ENCODE measurements at regions not wholly inside any gene's neighbourhood (a gene's known extent, or its start where the extent isn't known, plus 50 kb on each side); places are given as distances from the start of the nearest gene placed in this dataset.
"Not testable (repeated sequence)": the region's sequence is repeated elsewhere in the genome, so short reads cannot be mapped to it uniquely, and the experiment has no call there.

DNA sequence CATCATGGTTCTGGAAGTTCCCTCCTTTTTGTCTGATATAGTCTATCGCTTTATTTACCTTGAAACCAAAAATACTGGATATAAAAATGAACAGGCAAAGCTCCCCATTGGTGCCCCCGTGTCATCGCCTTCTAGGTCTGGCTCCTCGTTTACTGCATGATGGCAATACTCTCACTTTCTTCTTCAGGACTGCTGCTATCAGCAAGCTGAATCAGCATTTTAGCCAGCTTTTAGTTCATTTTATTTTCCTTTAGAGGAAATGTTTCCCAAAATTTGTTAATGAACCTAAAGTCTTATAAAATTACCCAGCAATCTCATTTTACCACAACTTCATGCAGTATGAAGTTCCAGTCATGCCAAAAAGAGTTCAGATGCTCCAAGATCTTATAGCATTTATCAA lies 80.5 kb downstream of the ZIC3 start:
- no peak for DNase-seq

DNA sequence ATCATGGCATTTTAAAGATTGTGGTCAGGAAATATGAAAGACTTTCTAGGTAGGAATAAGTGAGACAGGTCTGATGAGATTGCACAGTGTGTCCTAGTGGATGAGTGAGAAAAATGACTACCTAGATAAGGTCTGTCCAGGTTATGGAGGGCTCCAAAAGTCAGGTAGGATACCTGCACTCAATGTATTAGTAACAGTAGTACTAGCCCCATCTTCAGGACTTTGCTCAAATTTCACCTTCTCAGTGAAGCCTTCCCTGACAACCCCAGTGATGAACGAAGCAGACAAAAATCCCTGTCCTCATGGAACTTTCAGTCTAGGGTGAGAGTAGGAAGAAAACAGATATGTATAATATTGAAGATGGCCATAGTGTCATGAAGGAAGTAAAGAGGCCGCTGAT lies 85.7 kb downstream of the ZIC3 start:
- DNase-seq: no peak

DNA sequence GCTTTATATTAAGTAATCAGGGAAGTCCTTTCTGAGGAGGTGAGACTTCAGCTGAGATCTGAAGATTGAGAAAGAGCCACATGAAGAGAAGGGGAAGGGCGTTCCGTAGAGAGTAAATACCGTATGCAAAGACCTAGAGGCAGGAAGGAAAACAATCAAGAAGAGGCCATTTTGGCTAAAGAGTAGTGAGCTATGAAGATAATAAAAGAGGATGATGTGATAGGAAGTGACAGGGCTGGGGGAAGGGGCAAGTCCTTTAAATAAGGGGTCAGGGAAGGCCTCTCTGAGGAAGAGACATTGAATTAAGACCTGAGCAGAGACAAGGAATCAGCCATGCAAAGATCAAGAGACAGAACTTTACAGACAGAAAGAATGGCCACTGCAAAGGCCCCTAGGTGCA lies 86.2 kb downstream of the ZIC3 start:
- no peak for DNase-seq

DNA sequence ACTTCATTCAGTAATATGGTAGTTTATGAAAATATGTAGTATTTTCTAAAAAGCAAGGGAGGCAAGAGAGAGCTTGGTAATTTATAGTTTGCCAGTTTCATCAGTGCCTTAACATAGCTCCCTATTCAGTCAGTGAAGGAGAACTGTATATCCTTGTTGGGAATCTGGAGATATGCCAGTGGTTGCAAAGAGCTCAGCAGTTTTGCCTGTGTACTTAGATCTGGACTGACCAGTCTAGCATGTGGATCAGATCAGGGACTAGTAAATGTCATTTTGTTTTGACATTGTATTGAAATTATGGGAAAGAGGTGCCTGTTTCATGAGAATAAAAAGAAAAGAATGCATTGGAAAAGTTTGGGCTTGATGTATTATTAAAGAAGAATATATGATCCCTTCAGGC lies 88.6 kb downstream of the ZIC3 start:
- DNase-seq: no peak

DNA sequence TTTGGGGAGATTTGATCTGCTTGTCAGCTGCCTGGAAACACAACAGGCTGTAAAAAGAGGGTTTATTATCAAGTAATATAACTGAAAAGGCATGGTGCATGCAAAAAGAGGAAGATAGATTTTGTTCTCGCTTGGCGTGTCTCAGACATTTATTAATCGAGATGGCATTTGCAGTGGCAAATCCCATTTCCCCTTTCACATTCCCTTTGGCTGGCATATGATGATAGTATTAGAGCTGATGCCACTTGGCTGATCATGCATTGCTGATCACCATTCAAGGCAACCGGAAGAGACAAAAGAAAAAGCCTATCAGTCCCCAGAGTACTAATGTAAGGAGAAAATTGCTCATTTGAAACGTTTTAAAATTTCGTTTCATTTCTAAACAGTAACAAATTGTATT lies 101.8 kb downstream of the ZIC3 start:
- no peak for DNase-seq

DNA sequence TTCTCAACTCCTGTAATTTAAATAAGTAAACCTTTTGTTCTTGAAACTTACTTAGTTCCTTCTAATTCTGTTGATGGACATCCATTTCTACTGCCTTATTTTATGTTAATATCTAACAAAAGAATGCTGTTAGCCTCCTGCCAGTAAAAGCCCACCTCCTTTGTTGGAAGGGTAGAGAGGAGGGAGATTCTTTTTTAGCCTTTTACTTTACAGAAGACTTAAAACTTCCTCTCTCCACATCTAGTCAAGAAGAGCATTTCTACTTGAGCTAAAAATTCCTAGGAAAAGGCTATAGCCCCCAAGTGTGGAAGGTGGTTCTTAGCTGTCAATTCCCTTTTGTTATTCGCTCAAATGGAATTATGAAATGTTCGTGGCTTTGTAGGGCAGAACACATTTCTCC lies 118.7 kb downstream of the ZIC3 start:
- DNase-seq: no peak

DNA sequence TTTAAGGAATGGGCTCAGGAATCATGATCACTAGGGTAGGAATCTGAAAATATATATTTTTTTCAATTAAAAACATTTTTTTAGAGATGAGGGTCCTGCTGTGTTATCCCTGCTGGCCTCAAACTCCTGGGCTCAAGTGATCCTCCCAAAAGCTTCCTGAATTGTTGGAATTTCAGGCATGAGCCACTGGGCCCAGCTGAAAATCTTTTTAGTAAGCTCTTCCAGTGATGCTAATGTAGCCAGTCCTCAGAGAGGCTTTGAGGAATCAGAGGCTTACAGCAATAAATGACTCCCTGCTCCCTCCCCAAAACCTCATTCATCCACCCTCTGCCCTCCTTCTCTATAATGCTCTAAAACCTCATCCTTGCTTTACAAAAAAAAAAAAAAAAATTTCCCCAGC lies 129.5 kb downstream of the ZIC3 start:
- no peak for DNase-seq

DNA sequence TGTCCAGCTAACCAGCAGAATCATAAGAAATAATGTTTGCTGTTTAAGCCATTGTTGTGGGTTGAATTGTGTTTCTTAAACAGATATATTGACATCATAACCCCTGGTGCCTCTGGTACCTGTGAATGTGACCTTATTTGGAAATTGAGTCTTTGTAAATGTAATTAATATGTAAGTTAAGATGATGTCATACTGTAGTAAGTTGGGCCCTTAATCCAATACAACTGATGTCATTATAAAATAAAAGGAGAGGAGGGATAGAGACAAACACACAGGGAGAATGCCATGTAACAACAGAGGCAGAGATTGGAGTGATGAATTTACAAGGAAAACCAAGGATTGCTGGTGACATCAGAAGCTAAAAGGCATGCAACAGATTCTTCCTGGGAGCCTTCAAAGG lies 141.4 kb downstream of the ZIC3 start:
- DNase-seq: no peak

DNA sequence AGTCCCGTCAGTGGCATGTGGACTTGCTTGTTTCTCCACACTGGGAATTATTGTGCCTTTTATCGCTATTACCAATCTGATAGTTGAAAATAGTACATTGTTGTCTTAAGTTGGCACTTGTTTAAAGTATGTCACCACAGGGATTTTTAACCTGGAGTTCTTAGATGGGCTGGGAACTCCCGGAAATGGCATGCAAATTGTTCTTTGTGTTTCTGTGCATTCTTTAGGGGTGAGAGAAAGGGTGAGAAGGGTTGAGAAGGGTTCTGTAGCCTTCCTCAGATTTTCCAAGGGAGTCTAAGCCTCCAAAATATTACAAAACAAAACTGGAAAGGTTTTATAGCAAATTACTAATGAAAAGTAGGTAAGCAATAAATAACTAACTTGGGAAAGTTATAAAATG lies 176.9 kb downstream of the ZIC3 start:
- no peak for DNase-seq

DNA sequence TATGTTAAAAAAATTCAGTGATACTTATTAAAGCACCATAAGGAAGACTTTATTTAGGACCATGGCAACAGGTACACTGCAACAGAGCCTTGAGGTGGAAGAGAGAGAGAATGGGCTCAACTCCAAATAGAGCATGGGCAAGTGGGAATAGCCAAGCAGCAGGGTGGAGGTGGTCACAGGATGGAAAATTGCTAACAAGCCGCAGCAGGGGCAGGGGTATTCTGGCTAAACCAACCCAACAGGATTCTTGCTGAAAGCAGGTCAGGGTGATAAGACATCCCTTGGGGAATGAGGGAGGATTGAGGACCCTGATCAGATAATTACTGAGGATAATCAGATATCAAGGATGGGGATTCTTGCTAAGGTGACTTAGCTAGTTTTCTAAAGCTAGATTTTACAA lies 177.5 kb downstream of the ZIC3 start:
- DNase-seq: no peak

DNA sequence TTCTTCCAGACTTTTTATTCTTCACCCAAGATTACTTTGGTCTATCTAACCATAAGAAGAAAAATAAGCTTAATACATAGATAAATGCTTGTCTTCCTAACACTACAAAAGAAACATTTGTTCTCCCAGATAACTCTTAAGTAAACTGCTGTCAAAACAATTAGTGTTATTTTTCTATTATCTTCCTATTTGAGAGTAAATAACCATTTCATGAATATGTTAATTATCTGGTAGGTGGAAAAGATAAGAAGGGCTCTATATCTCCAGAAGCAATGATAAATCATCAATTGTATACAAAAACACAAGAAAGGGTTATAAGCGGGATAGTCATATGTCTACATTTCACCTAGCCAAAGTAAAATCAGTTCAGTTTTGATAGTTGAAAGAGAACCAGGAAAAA lies 180.4 kb downstream of the ZIC3 start:
- DNase-seq: no peak

DNA sequence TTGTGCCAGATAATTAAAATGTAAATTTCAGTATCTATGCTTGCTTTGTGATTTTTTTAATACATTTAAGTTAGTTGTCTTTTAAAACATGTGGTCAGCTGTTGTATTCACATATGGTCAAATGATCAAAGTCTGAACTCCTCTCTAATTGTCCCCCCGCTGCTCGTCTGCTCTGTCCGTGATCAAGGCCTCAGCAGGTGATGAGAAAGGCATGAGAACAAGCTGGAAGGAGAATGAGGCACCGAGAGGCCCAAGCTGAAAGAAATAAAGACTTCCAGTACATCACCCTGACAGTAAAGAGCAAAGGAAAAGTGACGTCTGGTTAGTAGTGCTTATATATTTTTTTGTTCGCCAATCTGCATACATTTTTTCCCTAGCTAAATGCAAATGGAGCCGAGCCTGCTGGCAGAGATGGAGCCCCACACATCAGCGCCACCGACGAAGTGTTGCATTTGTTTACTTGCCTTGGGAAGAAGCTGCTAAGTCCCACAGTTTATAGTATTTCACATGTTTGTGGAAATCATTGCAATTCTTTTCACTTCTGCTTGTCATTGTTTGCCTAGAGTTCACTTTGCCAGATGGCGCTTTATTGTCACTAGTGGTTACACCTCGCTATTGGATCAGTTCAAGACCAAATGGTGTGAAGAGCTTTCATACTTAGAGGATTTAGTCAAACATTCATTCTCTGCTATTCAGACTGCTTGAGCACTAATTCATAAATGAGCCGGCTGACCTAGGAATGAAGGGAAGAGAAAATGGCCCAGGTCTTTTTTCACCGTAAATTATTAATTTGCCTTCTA lies 181.5 kb downstream of the ZIC3 start:
- DNase-seq: no peak

DNA sequence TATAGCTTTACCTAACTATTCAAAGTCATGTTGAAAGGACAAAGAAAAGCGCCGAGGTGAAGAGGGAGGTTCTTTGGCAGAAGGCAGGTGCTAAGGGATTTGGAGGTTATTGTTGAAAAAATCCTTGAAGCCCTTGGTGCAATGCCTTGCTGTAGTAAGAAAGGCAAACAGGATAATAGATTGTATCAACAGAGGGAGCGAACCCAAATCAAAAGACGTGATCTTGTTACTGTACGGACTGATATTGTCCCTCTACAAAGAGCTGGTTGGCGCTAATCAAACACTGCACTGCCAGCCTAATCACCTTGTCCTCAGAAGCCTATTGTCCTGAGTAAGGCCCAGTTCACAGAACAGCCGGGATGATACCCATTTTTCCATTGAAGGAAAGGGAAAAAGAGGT lies 182.9 kb downstream of the ZIC3 start:
- no peak for DNase-seq

DNA sequence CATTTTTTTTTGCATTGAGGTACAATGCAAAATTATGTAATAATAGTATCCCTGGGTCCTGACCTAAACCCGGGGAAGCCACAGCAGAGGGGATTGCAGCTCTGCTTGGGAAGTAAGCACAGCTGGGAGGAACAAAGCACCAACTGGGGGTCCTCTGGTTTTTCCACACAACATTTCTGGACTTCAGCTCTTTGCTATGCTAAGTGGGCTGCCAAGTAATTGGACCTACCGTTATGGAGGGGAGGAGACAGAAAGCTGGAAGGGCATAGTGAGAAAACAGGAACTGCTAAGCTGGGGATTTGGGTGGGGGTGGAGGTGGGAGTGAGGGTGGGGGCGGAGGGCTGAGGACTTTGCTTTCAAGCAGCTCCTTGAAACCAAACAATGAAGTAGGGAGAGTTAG lies 183.3 kb downstream of the ZIC3 start:
- no peak for DNase-seq

DNA sequence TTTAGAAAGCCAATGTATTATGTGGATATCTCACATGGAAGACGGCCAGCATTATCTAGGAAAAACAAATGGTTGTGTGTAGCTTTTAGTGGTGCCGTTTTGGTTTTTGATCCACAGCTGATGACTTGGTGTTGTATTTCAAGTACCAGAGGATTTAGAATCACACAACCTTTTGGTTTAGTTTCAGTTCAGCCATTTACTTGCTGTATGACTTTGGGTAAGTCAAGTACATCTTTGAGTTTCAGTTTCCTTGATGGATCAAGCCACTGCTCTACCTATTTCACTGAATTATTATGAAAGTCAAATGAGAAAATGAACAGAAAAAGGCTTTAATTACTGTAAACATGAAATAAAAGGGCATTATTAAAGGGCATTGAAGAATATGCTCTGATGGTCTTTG lies 205.6 kb downstream of the ZIC3 start:
- DNase-seq: no peak

DNA sequence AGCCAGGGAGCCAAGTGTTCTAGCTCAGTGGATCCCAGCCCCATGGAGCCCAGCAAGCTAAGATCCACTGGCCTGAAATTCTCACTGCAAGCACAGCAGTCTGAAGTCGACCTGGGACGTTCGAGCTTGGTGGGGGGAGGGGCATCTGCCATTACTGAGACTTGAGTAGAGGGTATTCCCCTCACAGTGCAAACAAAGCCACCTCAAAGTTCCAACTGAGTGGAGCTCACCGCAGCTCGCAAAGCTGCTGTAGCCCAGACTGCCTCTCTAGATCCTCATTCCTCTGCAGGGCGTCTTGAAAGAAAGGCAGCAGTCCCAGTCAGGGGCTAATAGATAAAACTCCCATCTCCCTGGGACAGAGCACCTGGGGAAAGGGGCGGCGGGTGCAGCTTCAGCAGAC lies 226.3 kb downstream of the ZIC3 start:
- DNase-seq: no peak

DNA sequence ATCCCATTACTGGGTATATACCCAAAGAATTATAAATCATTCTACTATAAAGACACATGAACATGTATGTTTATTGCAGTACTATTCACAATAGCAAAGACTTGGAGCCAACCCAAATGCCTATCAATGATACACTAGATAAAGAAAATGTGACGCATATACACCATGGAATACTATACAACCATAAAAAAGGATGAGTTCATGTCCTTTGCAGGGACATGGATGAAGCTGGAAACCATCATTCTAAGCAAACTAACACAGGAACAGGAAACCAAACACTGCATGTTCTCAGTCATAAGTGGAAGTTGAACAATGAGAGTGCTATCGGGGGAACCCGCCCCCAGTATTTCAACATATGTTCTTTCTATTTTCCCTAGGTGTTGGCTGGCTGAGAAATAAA lies 232.0 kb downstream of the ZIC3 start:
- not testable (repeated sequence) for DNase-seq

DNA sequence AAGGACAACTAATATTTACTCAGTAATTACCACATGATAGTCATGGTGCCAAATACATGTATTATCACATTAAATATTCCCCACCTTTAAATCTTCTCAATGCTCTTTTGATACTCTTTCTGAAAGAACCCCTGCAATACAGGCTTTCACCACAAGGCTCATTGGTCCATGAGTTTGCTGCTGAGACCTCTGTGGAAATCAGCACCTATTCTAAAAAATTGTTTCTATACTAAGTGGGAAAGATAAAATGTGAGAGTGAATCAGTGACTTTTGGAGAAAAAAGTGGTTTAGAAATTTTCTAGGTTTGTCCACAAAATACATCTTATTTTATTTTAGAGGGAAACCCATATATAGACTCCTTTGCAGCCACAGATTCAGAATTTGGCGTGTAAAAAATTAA lies 257.3 kb downstream of the ZIC3 start:
- DNase-seq: no peak

DNA sequence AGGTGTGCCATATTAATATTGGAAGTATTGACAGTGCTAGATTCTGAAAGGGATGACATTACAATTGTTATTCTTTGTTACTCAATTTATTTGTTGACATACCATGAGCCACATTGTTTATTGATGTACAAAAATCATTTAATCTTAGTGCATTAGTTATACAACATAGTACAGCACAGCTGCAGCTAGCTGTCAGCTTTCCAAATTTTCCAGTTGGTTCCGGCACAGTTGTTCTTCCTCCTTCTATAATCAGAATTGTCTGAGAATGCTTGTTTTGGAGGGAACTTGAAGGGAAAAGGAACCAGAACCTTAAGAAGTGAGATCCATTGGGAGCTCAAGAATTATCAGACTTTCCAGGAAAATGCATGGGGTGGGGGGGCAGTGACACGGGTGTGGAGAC lies 281.4 kb downstream of the ZIC3 start:
- DNase-seq: no peak

DNA sequence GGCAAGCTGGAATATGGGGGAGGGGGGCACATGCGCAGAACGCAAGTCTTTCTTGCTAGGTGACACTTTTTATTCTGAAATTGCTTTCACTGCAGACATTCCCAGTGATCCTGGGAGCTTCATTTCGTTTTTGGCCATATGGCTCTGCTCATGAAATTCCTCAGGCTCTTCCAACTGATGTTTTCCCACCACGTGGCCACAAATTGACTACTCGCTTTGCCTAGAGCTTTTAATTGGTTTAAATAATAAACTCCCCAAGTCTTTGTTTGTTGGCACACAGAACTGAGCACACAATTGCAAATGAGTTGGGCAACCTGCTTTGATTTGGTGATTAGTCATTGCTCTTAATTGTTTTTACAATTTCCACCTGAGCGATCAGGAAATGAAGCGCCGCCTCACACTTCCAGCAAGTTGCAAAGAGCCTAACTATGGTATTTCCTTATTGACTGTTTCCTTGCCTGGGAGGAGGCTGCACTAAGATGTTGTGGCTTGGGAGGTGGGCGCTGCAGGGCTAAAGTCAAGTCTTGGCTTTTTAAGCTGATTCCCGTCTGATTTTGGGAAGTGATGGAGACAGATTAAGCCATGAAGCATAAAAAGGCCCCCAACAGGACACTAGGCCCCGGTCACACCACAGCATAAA lies 282.5 kb downstream of the ZIC3 start:
- no peak for DNase-seq

DNA sequence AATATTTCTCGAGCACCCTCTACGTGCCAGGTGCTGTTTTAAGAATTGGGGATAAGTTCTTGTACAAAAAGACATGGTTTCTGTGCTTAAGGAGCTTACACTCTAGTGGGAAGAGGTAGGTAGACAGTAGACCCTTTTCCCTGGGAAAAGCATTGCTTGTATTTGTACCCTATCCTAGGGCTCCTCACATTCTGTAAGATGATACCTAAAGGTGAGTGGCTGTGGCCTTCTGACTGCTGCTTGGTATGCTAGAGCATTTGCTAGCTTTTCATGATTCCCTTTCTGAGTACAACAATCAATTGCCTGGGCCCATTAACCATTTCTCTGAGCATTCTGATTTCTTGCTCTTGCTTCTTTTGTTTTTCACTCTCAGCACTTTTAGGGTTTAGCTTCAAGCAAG lies 286.6 kb downstream of the ZIC3 start:
- DNase-seq: no peak

DNA sequence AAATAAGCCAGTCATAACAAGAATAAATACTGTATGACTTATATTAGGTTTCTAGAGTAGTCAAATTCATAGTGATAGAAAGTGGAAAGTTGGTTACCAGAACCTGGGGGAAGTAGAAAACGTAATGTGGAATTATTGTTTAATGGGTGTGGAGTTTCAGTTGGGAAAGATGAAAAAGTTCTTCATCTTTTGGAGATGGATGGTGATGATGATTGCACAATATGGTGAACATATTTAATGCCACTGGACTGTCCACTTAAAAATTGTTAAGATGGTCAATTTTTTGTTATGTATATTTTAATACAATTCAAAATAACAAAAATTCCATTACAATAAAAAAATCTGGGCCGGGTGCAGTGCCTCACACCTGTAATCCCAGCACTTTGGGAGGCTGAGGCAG lies 289.6 kb downstream of the ZIC3 start:
- no peak for DNase-seq

DNA sequence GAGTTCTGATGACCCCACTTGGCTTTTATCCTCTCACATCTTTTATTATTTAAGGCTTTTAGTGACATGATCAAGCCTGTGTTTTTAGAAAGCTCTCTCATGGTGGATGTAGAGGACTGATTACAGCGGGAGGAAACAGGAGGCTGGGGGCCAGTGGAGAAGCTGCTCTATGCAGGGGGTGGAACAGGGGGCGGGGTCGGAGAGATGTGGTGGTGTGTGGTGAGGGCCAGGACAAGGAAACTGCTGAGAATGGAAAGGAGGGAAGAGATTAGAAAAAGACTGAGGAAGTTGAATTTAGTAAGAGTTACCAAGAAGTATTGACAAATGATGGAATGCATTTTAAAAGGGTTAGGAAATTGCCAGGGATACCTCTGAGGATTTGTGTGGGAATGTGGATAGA lies 292.2 kb downstream of the ZIC3 start:
- no peak for DNase-seq

DNA sequence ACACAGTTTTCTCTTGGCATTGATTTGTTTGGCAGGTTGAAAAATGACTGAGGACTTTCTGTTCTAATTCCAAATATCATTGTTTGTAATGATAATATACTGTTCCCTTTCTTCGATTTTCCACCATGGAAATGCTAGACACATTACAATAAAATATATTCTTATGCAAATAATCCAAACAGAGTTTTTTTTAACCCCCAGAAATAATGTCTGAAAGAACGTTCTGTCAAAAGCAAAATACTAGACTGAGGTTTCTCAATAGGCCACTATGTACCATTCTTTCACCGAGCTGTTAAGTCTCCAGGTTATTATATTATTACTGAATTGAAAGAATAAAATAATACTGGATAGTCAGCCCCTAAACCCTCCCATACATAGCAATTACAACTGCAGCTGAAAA lies 312.5 kb downstream of the ZIC3 start:
- DNase-seq: no peak

DNA sequence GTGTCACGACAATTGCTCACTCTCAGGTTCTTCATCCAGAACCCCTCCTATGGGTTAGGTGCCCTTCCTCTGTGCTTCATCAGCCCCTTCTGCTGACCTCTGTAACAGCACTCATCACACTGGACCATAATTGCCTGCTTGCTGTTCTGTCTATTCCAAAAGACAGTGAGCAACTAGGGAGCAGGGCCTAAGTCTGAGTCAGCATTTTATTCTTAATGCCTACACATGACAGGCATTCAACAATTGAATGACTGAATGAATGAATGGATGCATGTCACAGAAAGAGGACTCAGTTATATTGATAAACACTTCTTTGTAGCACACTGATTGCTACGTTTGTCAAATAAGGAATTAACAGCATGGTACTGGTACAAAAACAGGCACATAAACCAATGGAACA lies 317.0 kb downstream of the ZIC3 start:
- DNase-seq: no peak

Data from CD4-positive, alpha-beta T cell treated with Interleukin-10 for 1 hour (primary cell).